ENCODE measurements at regions not wholly inside any gene's neighbourhood (a gene's known extent, or its start where the extent isn't known, plus 50 kb on each side); places are given as distances from the start of the nearest gene placed in this dataset.
A peak's percentile ranks its signal among the peaks of the same experiment; 100 is the strongest.
"Not testable (repeated sequence)": the region's sequence is repeated elsewhere in the genome, so short reads cannot be mapped to it uniquely, and the experiment has no call there.

- DNase-seq (ENCODE audit: low read depth): peak; percentile 57
Measured at GRCh38 chr3:96483191-96483590, 331.2 kb upstream of the EPHA6 start.

- no peak for DNase-seq (ENCODE audit: low read depth)
Measured at GRCh38 chr3:96483781-96484180, 330.6 kb upstream of the EPHA6 start.

GRCh38 chr3:96488708-96489107 lies 325.7 kb upstream of the EPHA6 start:
- DNase-seq (ENCODE audit: low read depth): no peak

- no peak for DNase-seq (ENCODE audit: low read depth)
Measured at GRCh38 chr3:96491023-96491422, 323.4 kb upstream of the EPHA6 start.

- DNase-seq (ENCODE audit: low read depth): no peak
Measured at GRCh38 chr3:96491868-96492267, 322.5 kb upstream of the EPHA6 start.

- DNase-seq (ENCODE audit: low read depth): peak; percentile 6
Measured at GRCh38 chr3:96510334-96510733, 304.1 kb upstream of the EPHA6 start.

GRCh38 chr3:96537165-96537564 lies 277.2 kb upstream of the EPHA6 start:
- no peak for DNase-seq (ENCODE audit: low read depth)

- DNase-seq (ENCODE audit: low read depth): no peak
Measured at GRCh38 chr3:96538186-96538585, 276.2 kb upstream of the EPHA6 start.

- DNase-seq (ENCODE audit: low read depth): no peak
Measured at GRCh38 chr3:96548073-96548472, 266.3 kb upstream of the EPHA6 start.

- no peak for DNase-seq (ENCODE audit: low read depth)
Measured at GRCh38 chr3:96576935-96577334, 237.5 kb upstream of the EPHA6 start.

- no peak for DNase-seq (ENCODE audit: low read depth)
Measured at GRCh38 chr3:96584066-96584465, 230.3 kb upstream of the EPHA6 start.

- DNase-seq (ENCODE audit: low read depth): not testable (repeated sequence)
Measured at GRCh38 chr3:96606865-96607264, 207.5 kb upstream of the EPHA6 start.

- no peak for DNase-seq (ENCODE audit: low read depth)
Measured at GRCh38 chr3:96619475-96619874, 194.9 kb upstream of the EPHA6 start.

- no peak for DNase-seq (ENCODE audit: low read depth)
Measured at GRCh38 chr3:96622878-96623277, 191.5 kb upstream of the EPHA6 start.

- DNase-seq (ENCODE audit: low read depth): no peak
Measured at GRCh38 chr3:96631050-96631449, 183.3 kb upstream of the EPHA6 start.

GRCh38 chr3:96646596-96646995 lies 167.8 kb upstream of the EPHA6 start:
- no peak for DNase-seq (ENCODE audit: low read depth)

GRCh38 chr3:96657710-96658109 lies 156.7 kb upstream of the EPHA6 start:
- DNase-seq (ENCODE audit: low read depth): peak; percentile 41

- DNase-seq (ENCODE audit: low read depth): peak; percentile 65
Measured at GRCh38 chr3:96671861-96672595, 142.4 kb upstream of the EPHA6 start.

GRCh38 chr3:96677156-96677555 lies 137.2 kb upstream of the EPHA6 start:
- DNase-seq (ENCODE audit: low read depth): no peak

GRCh38 chr3:96678325-96678724 lies 136.1 kb upstream of the EPHA6 start:
- no peak for DNase-seq (ENCODE audit: low read depth)

- no peak for DNase-seq (ENCODE audit: low read depth)
Measured at GRCh38 chr3:96700322-96701315, 113.8 kb upstream of the EPHA6 start.

GRCh38 chr3:96705895-96706294 lies 108.5 kb upstream of the EPHA6 start:
- DNase-seq (ENCODE audit: low read depth): no peak

GRCh38 chr3:96706509-96706908 lies 107.9 kb upstream of the EPHA6 start:
- no peak for DNase-seq (ENCODE audit: low read depth)
